ENCODE measurements at regions not wholly inside any gene's neighbourhood (a gene's known extent, or its start where the extent isn't known, plus 50 kb on each side); places are given as distances from the start of the nearest gene placed in this dataset.
"Not testable (repeated sequence)": the region's sequence is repeated elsewhere in the genome, so short reads cannot be mapped to it uniquely, and the experiment has no call there.

GRCh38 chr21:13963259-13963658 is 247.5 kb downstream of the LIPI start:
- not testable (repeated sequence) for TF ChIP-seq SUZ12 (IDR thresholded peaks at IDR 0.05); SP1 (IDR thresholded peaks at IDR 0.05); FOXK2 (IDR thresholded peaks at IDR 0.05); CTBP1 (IDR thresholded peaks at IDR 0.05; ENCODE audit: borderline replicate concordance); BHLHE40 (IDR thresholded peaks at IDR 0.05; ENCODE audit: borderline replicate concordance); ARNT (IDR thresholded peaks at IDR 0.05); PKNOX1 (IDR thresholded peaks at IDR 0.05); TARDBP (IDR thresholded peaks at IDR 0.05); HDGF (IDR thresholded peaks at IDR 0.05; ENCODE audit: borderline replicate concordance); ELF4 (IDR thresholded peaks at IDR 0.05); LEF1 (IDR thresholded peaks at IDR 0.05; ENCODE audit: borderline replicate concordance)
